ENCODE measurements at regions not wholly inside any gene's neighbourhood (a gene's known extent, or its start where the extent isn't known, plus 50 kb on each side); places are given as distances from the start of the nearest gene placed in this dataset.

DNA sequence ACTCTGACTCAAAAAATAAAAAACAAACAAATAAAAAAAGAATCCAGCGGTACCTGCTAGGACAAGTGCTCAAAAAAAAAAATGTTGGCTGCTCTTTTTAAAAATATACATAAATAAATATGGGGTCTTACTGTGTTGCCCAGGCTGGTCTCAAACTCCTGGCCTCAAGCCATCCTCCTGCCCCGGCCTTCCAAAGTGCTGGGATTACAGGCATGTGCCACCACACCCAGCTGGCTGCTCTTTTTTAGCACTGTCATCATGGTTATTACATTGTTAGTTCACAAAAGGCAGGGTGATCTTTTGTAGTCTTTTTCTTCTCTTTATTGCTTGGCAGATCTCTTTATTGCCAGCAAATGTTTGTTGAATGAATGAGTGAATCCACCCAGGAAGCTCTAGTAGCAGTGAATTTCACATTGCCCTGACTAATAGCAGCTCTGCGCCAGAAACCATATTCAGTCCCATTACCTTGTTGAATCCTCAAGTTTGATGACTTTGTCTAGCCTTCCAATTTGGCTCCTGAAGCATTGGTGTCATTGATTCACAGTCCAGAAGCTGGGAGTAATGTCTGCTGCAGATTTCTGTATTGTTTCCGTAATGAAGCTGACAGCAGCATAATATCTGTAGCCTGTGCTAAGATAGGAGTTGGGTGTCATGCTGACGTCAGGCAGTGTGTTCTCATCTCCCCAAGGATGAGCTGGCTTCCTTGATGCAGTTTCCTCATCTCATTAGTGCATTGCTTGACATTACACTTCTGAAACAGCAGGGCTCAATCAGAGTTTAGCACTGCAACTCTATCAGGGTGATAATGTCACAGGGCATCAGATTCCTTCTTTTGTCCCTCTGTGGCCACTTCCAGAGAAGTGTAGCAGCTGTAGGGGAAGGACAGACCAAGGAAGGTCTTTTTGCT, 84.9 kb upstream of the TGM3 start:
- H3K36me3 Mint-ChIP-seq (ENCODE audit: low read depth), result no peaks in the 10 kb centered on the region
- TF ChIP-seq, protein P1, sequence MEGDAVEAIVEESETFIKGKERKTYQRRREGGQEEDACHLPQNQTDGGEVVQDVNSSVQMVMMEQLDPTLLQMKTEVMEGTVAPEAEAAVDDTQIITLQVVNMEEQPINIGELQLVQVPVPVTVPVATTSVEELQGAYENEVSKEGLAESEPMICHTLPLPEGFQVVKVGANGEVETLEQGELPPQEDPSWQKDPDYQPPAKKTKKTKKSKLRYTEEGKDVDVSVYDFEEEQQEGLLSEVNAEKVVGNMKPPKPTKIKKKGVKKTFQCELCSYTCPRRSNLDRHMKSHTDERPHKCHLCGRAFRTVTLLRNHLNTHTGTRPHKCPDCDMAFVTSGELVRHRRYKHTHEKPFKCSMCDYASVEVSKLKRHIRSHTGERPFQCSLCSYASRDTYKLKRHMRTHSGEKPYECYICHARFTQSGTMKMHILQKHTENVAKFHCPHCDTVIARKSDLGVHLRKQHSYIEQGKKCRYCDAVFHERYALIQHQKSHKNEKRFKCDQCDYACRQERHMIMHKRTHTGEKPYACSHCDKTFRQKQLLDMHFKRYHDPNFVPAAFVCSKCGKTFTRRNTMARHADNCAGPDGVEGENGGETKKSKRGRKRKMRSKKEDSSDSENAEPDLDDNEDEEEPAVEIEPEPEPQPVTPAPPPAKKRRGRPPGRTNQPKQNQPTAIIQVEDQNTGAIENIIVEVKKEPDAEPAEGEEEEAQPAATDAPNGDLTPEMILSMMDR (IDR thresholded peaks at IDR 0.05; ENCODE audit: unreplicated experiment in 3 of 3), result no peak
- H3K9me3 Mint-ChIP-seq, result peaks cover 2% of the 10 kb centered on the region
- H3K4me1 Mint-ChIP-seq, result peaks cover 5% of the 10 kb centered on the region
- H3K27me3 Mint-ChIP-seq (ENCODE audit: low read depth), result no peaks in the 10 kb centered on the region
- H3K27ac Mint-ChIP-seq, result no peak overlapping the region
- peak overlapping the region in 1 of 3 experiments; percentile 44 for H3K4me3 Mint-ChIP-seq

DNA sequence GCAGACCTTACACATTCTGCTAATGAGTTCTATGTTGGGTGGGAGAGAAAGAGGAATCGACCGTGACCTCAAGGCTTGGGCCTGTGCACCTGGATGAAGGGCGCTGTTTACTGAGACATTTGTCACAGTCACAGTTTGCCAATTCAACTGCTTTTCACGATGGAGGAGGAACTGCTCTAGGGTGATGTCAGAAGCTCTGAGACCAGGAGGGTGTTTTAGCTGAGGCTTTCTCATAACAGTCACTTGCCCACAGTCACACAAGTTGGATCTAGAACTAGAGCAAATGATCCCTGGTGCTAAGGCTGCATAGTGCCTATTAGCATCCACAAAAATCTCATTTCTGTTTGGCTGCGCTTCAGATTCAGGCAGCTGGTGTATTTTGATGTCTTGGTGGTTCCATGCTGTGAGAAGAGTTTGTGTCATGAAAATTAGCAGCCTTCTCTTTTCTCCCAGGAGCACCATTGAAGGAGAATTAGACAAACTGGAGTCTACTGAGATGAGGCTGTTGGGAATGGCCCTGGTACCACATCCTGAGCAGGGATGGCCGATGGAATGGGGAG, 83.3 kb upstream of the TGM3 start:
- TF ChIP-seq, protein P1 (IDR thresholded peaks at IDR 0.05; ENCODE audit: unreplicated experiment in 3 of 3), result no peak
- peaks cover 5% of the 10 kb centered on the region for H3K4me1 Mint-ChIP-seq
- H3K36me3 Mint-ChIP-seq (ENCODE audit: low read depth), result no peaks in the 10 kb centered on the region
- no peaks in the 10 kb centered on the region for H3K27me3 Mint-ChIP-seq (ENCODE audit: low read depth)
- no peak overlapping the region for H3K27ac Mint-ChIP-seq
- peaks cover 2% of the 10 kb centered on the region for H3K9me3 Mint-ChIP-seq
- H3K4me3 Mint-ChIP-seq, result no peak overlapping the region

DNA sequence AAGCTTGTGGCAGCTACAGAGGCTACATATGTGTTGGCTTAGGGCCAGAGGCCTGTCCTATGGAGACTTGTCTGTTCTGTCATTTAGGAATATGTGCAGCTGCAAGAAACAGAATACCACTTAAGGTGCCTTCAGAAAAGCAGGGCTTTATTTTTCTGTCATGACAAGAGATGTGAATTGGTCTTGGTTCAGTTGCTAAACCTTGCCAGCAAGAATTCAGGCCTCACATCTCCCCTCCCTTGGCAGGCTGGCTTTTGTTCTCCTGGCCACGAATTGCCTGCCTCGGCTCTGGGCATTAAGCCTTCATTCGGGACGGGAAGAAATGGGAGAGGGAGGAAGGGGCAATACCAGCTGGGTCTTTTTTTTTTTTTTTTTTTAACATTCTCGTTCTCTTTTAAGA, 82.4 kb upstream of the TGM3 start:
- no peaks in the 10 kb centered on the region for H3K27me3 Mint-ChIP-seq (ENCODE audit: low read depth)
- no peak overlapping the region for H3K4me3 Mint-ChIP-seq
- no peaks in the 10 kb centered on the region for H3K36me3 Mint-ChIP-seq (ENCODE audit: low read depth)
- no peak overlapping the region for H3K27ac Mint-ChIP-seq
- H3K9me3 Mint-ChIP-seq, result peaks cover 2% of the 10 kb centered on the region
- TF ChIP-seq, protein P1 (IDR thresholded peaks at IDR 0.05; ENCODE audit: unreplicated experiment in 3 of 3), result no peak
- peaks cover 5% of the 10 kb centered on the region for H3K4me1 Mint-ChIP-seq

DNA sequence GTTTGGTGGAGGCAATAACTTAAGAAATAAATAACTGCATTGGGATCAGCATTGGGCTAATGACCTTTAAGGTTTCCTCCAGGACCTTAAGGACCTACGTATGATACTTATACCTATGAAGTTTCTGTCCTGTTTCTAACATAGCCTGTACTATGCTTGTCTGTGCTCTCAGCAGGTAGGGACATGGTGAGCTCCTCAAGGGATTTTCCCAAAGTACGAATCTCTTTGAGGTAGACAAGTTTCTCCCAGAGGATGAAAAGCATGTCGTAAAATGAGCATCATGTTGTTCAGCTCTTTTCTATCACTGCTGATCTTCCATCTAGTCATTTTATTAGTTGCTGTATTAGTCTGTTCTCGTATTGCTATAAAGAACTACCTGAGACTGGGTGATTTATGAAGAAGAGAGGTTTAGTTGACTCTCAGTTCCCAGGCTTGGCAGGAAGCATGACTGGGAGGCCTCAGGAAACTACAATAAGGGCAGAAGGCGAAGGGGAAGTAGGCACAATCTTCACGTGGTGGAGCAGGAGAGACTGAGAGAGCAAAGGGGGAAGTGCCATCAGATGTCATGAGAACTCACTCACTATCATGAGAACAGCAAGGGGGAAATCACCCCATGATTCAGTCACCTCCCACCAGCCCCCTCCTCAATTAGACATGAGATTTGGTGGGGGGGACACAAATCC, 77.8 kb upstream of the TGM3 start:
- TF ChIP-seq, protein P1 (IDR thresholded peaks at IDR 0.05; ENCODE audit: unreplicated experiment in 3 of 3), result no peak
- H3K27me3 Mint-ChIP-seq (ENCODE audit: low read depth), result no peaks in the 10 kb centered on the region
- no peak overlapping the region for H3K4me3 Mint-ChIP-seq
- peaks cover 5% of the 10 kb centered on the region for H3K4me1 Mint-ChIP-seq
- no peak overlapping the region for H3K27ac Mint-ChIP-seq
- no peaks in the 10 kb centered on the region for H3K36me3 Mint-ChIP-seq (ENCODE audit: low read depth)
- peaks cover 14% of the 10 kb centered on the region for H3K9me3 Mint-ChIP-seq

DNA sequence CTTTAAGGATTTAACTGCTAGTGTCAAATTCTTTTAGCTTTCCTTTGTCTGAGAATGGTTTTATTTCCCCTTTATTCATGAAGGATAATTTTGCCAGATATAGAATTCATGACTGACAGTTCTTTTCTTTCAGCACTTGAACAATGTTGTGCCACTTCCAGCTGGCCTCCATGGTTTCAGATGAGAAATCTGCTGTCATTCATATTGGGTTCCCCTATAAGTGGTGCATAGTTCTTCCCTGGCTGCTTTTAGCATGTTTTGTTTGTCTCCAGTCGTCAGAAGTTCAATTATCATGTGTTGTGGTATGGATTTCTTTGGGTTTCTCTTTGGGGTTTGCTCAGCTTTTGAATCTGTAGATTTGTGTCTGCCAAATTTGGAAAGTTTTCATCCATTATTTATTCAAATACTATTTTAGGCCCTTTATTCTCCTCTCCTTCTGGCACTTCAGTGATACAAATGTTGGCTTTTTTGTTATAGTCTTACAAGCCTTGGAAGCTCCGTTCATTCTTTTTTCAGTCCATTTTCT, 76.3 kb upstream of the TGM3 start:
- H3K4me3 Mint-ChIP-seq, result no peak overlapping the region
- no peaks in the 10 kb centered on the region for H3K27me3 Mint-ChIP-seq (ENCODE audit: low read depth)
- no peaks in the 10 kb centered on the region for H3K4me1 Mint-ChIP-seq
- H3K36me3 Mint-ChIP-seq (ENCODE audit: low read depth), result no peaks in the 10 kb centered on the region
- H3K9me3 Mint-ChIP-seq, result peaks cover 14% of the 10 kb centered on the region
- TF ChIP-seq, protein P1 (IDR thresholded peaks at IDR 0.05; ENCODE audit: unreplicated experiment in 3 of 3), result no peak
- H3K27ac Mint-ChIP-seq, result no peak overlapping the region
